MM.1S (cell line): ENCODE measurements at regions not wholly inside any gene's neighbourhood (a gene's known extent, or its start where the extent isn't known, plus 50 kb on each side); places are given as distances from the start of the nearest gene placed in this dataset.

Source experiments
- EZH2 ChIP-seq: fragments of 300-600 bp; sonication (generic); optimal IDR thresholded peaks from 2 replicates; pipeline ENCODE3; 2017; ENCODE audit warnings: low read depth, mild to moderate bottlenecking, antibody characterized with exemption, low read length, mixed read lengths
- TF ChIP-seq, protein P1 (sequence below): fragments of 300-600 bp; sonication (generic); IDR thresholded peaks from 2 replicates; pipeline ENCODE4 v1.5.1; 2016; ENCODE audit warnings: antibody characterized with exemption, low read length, mixed read lengths

- TF ChIP-seq, protein P1, sequence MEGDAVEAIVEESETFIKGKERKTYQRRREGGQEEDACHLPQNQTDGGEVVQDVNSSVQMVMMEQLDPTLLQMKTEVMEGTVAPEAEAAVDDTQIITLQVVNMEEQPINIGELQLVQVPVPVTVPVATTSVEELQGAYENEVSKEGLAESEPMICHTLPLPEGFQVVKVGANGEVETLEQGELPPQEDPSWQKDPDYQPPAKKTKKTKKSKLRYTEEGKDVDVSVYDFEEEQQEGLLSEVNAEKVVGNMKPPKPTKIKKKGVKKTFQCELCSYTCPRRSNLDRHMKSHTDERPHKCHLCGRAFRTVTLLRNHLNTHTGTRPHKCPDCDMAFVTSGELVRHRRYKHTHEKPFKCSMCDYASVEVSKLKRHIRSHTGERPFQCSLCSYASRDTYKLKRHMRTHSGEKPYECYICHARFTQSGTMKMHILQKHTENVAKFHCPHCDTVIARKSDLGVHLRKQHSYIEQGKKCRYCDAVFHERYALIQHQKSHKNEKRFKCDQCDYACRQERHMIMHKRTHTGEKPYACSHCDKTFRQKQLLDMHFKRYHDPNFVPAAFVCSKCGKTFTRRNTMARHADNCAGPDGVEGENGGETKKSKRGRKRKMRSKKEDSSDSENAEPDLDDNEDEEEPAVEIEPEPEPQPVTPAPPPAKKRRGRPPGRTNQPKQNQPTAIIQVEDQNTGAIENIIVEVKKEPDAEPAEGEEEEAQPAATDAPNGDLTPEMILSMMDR: no peak
- no peak for TF ChIP-seq EZH2
Observed at GRCh38 chr2:220510668-220511067, 883.2 kb downstream of the SLC4A3 start.
